Activated CD8-positive, alpha-beta T cell treated with anti-CD3 and anti-CD28 coated beads, Interleukin-2, amount 10 ng/mL, durations not matched to agents 7 days and 5 days (primary cell): ENCODE measurements at regions not wholly inside any gene's neighbourhood (a gene's known extent, or its start where the extent isn't known, plus 50 kb on each side); places are given as distances from the start of the nearest gene placed in this dataset.

Source experiments
- ATAC-seq: fragments of 150-1000 bp; cut with Tn5 transposase; one replicate; pipeline ENCODE4 v1.10.0; 2021; ENCODE audit warnings: moderate library complexity
- CTCF ChIA-PET: fragments of 350-600 bp; sonication (Branson Sonifier 250); formaldehyde crosslinking; loops from one replicate; lab custom pipeline; 2021; ENCODE audit warnings: antibody characterized with exemption; lab: Charles Lee
- POLR2A ChIA-PET: fragments of 350-600 bp; sonication (Branson Sonifier 250); formaldehyde crosslinking; loops from one replicate; lab custom pipeline; 2021; ENCODE audit warnings: antibody characterized with exemption; lab: Charles Lee
- DNase-seq: peaks from one replicate; pipeline ENCODE4 v3.0.0-alpha.2; 2020
- H3K27ac Mint-ChIP-seq: one replicate; pipeline ENCODE4 v1.8.0; 2021; ENCODE audit warnings: mild to moderate bottlenecking, mixed read lengths
- H3K27me3 Mint-ChIP-seq: one replicate; pipeline ENCODE4 v1.8.0; 2021; ENCODE audit warnings: low read depth, mixed read lengths
- H3K36me3 Mint-ChIP-seq: one replicate; pipeline ENCODE4 v1.8.0; 2021; ENCODE audit warnings: low read depth, mixed read lengths
- H3K4me1 Mint-ChIP-seq: one replicate; pipeline ENCODE4 v1.8.0; 2021; ENCODE audit warnings: low read depth, mixed read lengths
- H3K4me3 Mint-ChIP-seq: one replicate; pipeline ENCODE4 v1.8.0; 2021; ENCODE audit warnings: mild to moderate bottlenecking, mixed read lengths
- H3K9me3 Mint-ChIP-seq: one replicate; pipeline ENCODE4 v1.8.0; 2022; ENCODE audit warnings: mixed read lengths; ENCODE audit not compliant: insufficient read depth

GRCh38 chr14:26866721-26867120 is 268.9 kb upstream of the NOVA1 start:
- H3K9me3 Mint-ChIP-seq = peaks cover 3% of the 10 kb centered on the region
- no peak overlapping the region for H3K27ac Mint-ChIP-seq
- H3K4me1 Mint-ChIP-seq = no peaks in the 10 kb centered on the region
- H3K4me3 Mint-ChIP-seq = no peak overlapping the region
- no peaks in the 10 kb centered on the region for H3K36me3 Mint-ChIP-seq
- no peak for ATAC-seq
- no peak for DNase-seq
- no peaks in the 10 kb centered on the region for H3K27me3 Mint-ChIP-seq
- CTCF ChIA-PET = no interaction called here
- POLR2A ChIA-PET = no interaction called here

- H3K9me3 Mint-ChIP-seq = peaks cover 3% of the 10 kb centered on the region
- H3K4me3 Mint-ChIP-seq = no peak overlapping the region
- no peaks in the 10 kb centered on the region for H3K4me1 Mint-ChIP-seq
- POLR2A ChIA-PET = no interaction called here
- CTCF ChIA-PET = no interaction called here
- no peak overlapping the region for H3K27ac Mint-ChIP-seq
- DNase-seq = no peak
- no peak for ATAC-seq
- H3K27me3 Mint-ChIP-seq = no peaks in the 10 kb centered on the region
- H3K36me3 Mint-ChIP-seq = no peaks in the 10 kb centered on the region
These were observed 269.4 kb upstream of the NOVA1 start for GRCh38 chr14:26867171-26867757.

- Mint-ChIP-seq H3K36me3 (no peaks in the 10 kb centered on the region), H3K9me3 (peaks cover 3% of the 10 kb centered on the region), H3K4me3 (no peak overlapping the region), H3K27ac (no peak overlapping the region), H3K27me3 (no peaks in the 10 kb centered on the region), H3K4me1 (no peaks in the 10 kb centered on the region)
- ChIA-PET POLR2A (no interaction called here), CTCF (no interaction called here)
- no peak for ATAC-seq
- no peak for DNase-seq
These were observed 272.3 kb upstream of the NOVA1 start for GRCh38 chr14:26870096-26870495.

- ChIA-PET CTCF (no interaction called here), POLR2A (no interaction called here)
- Mint-ChIP-seq H3K4me1 (no peaks in the 10 kb centered on the region), H3K4me3 (no peak overlapping the region), H3K36me3 (no peaks in the 10 kb centered on the region), H3K27ac (no peak overlapping the region), H3K27me3 (no peaks in the 10 kb centered on the region), H3K9me3 (peaks cover 6% of the 10 kb centered on the region)
- no peak for ATAC-seq
- no peak for DNase-seq
These were observed 273.1 kb upstream of the NOVA1 start for GRCh38 chr14:26870722-26871617.

GRCh38 chr14:26872515-26873361 is 274.9 kb upstream of the NOVA1 start:
- H3K4me1 Mint-ChIP-seq = no peaks in the 10 kb centered on the region
- peaks cover 10% of the 10 kb centered on the region for H3K9me3 Mint-ChIP-seq
- DNase-seq = no peak
- H3K36me3 Mint-ChIP-seq = no peaks in the 10 kb centered on the region
- no peak for ATAC-seq
- ChIA-PET CTCF (no interaction called here), POLR2A (no interaction called here)
- no peak overlapping the region for H3K4me3 Mint-ChIP-seq
- H3K27me3 Mint-ChIP-seq = no peaks in the 10 kb centered on the region
- no peak overlapping the region for H3K27ac Mint-ChIP-seq

- no peaks in the 10 kb centered on the region for H3K36me3 Mint-ChIP-seq
- ChIA-PET POLR2A (no interaction called here), CTCF (no interaction called here)
- H3K27ac Mint-ChIP-seq = no peak overlapping the region
- H3K27me3 Mint-ChIP-seq = no peaks in the 10 kb centered on the region
- no peaks in the 10 kb centered on the region for H3K4me1 Mint-ChIP-seq
- H3K9me3 Mint-ChIP-seq = peaks cover 10% of the 10 kb centered on the region
- H3K4me3 Mint-ChIP-seq = no peak overlapping the region
- DNase-seq = no peak
- no peak for ATAC-seq
These were observed 275.6 kb upstream of the NOVA1 start for GRCh38 chr14:26873362-26873960.

- no peak for DNase-seq
- no peak overlapping the region for H3K4me3 Mint-ChIP-seq
- no peak for ATAC-seq
- no peaks in the 10 kb centered on the region for H3K27me3 Mint-ChIP-seq
- H3K9me3 Mint-ChIP-seq = peaks cover 26% of the 10 kb centered on the region
- CTCF ChIA-PET = no interaction called here
- POLR2A ChIA-PET = no interaction called here
- no peaks in the 10 kb centered on the region for H3K4me1 Mint-ChIP-seq
- H3K36me3 Mint-ChIP-seq = no peaks in the 10 kb centered on the region
- H3K27ac Mint-ChIP-seq = no peak overlapping the region
These were observed 290.0 kb upstream of the NOVA1 start for GRCh38 chr14:26887847-26888246.

- DNase-seq = no peak
- no peak overlapping the region for H3K4me3 Mint-ChIP-seq
These were observed 290.8 kb upstream of the NOVA1 start for GRCh38 chr14:26888592-26888991.

GRCh38 chr14:26896447-26896846 is 298.6 kb upstream of the NOVA1 start:
- no peaks in the 10 kb centered on the region for H3K36me3 Mint-ChIP-seq
- no peak for DNase-seq
- H3K27ac Mint-ChIP-seq = no peak overlapping the region
- H3K4me3 Mint-ChIP-seq = no peak overlapping the region
- ATAC-seq = no peak
- H3K9me3 Mint-ChIP-seq = peaks cover 11% of the 10 kb centered on the region
- H3K27me3 Mint-ChIP-seq = no peaks in the 10 kb centered on the region
- no peaks in the 10 kb centered on the region for H3K4me1 Mint-ChIP-seq
- ChIA-PET POLR2A (no interaction called here), CTCF (no interaction called here)

More at GRCh38 chr14:26888592-26888991, 290.8 kb upstream of the NOVA1 start:
- H3K27me3 Mint-ChIP-seq = no peaks in the 10 kb centered on the region
- no peaks in the 10 kb centered on the region for H3K4me1 Mint-ChIP-seq
- no peaks in the 10 kb centered on the region for H3K36me3 Mint-ChIP-seq
- no peak overlapping the region for H3K27ac Mint-ChIP-seq
- CTCF ChIA-PET = no interaction called here
- ATAC-seq = no peak
- POLR2A ChIA-PET = no interaction called here
- peaks cover 26% of the 10 kb centered on the region for H3K9me3 Mint-ChIP-seq

GRCh38 chr14:26897196-26897595 is 299.4 kb upstream of the NOVA1 start:
- no peaks in the 10 kb centered on the region for H3K4me1 Mint-ChIP-seq
- no peaks in the 10 kb centered on the region for H3K36me3 Mint-ChIP-seq
- DNase-seq = no peak
- no peak for ATAC-seq
- H3K27me3 Mint-ChIP-seq = no peaks in the 10 kb centered on the region
- peaks cover 16% of the 10 kb centered on the region for H3K9me3 Mint-ChIP-seq
- POLR2A ChIA-PET = no interaction called here
- H3K27ac Mint-ChIP-seq = no peak overlapping the region
- CTCF ChIA-PET = no interaction called here
- H3K4me3 Mint-ChIP-seq = no peak overlapping the region

- H3K9me3 Mint-ChIP-seq = peaks cover 14% of the 10 kb centered on the region
These were observed 307.4 kb upstream of the NOVA1 start for GRCh38 chr14:26905229-26905628.

More at GRCh38 chr14:26905229-26905628, 307.4 kb upstream of the NOVA1 start:
- H3K4me3 Mint-ChIP-seq = no peak overlapping the region
- no peak for DNase-seq
- no peaks in the 10 kb centered on the region for H3K27me3 Mint-ChIP-seq
- POLR2A ChIA-PET = no interaction called here
- no peak overlapping the region for H3K27ac Mint-ChIP-seq
- ATAC-seq = no peak
- CTCF ChIA-PET = no interaction called here
- H3K4me1 Mint-ChIP-seq = no peaks in the 10 kb centered on the region
- no peaks in the 10 kb centered on the region for H3K36me3 Mint-ChIP-seq
